A549 (cell line): ENCODE measurements at regions not wholly inside any gene's neighbourhood (a gene's known extent, or its start where the extent isn't known, plus 50 kb on each side); places are given as distances from the start of the nearest gene placed in this dataset.

Experiments
- ATAC-seq, 2 experiments: fragments of 200-7000 bp in 1 of 2; fragments of >200 bp in 1 of 2; cut with Nextera tagmentation in 1 of 2; cut with Tn5 transposase in 1 of 2; 3 replicates each; pipeline versions ENCODE4 v1.8.0 to v1.9.1; 2018 to 2020; ENCODE audit warnings: mild to moderate bottlenecking in 1 of 2, moderate library complexity in 1 of 2
- CTCF ChIA-PET: fragments of 300-600 bp; sonication (Branson Sonifier 250); formaldehyde crosslinking; extraction: SDS; loops from one replicate; lab custom pipeline; 2021; ENCODE audit warnings: antibody characterized with exemption, inconsistent platforms; lab: Yijun Ruan, JAX
- POLR2A ChIA-PET: fragments of 350-600 bp; formaldehyde crosslinking; extraction: SDS; loops from one replicate; lab custom pipeline; 2021; ENCODE audit warnings: antibody characterized with exemption, inconsistent platforms; lab: Yijun Ruan, JAX
- DNase-seq, 2 experiments: peaks; one replicate each; pipeline versions ENCODE4 v3.0.0 to v3.0.0-alpha.2; 2011 to 2016; ENCODE audit warnings: low read depth in 1 of 2, low spot score in 1 of 2
- FAIRE-seq: peaks from 2 replicates; lab custom pipeline; 2011; peaks lifted over from hg19 to GRCh38; lab: Jason Lieb, UNC
- H3K27ac ChIP-seq, 2 experiments: fragments of >200 bp; sonication (Bioruptor Twin); formaldehyde crosslinking; 3 replicates each; pipeline ENCODE4 v1.5.1; 2016 to 2017
- H3K4me1 ChIP-seq: fragments of >200 bp; sonication (Bioruptor Twin); formaldehyde crosslinking; 3 replicates; pipeline ENCODE4 v1.6.1; 2016
- H3K4me2 ChIP-seq: fragments of >200 bp; sonication (Bioruptor Twin); formaldehyde crosslinking; 3 replicates; pipeline ENCODE4 v1.6.1; 2016
- H3K4me3 ChIP-seq: fragments of >200 bp; sonication (Bioruptor Twin); formaldehyde crosslinking; 3 replicates; pipeline ENCODE4 v1.5.1; 2016
- H3K9me3 ChIP-seq: fragments of >200 bp; sonication (Bioruptor Twin); formaldehyde crosslinking; 3 replicates; pipeline ENCODE4 v1.6.1; 2016
- EHF ChIP-seq: fragments of 250-450 bp; sonication (Bioruptor Pico); IDR thresholded peaks from 2 replicates; pipeline ENCODE4 v1.5.0; 2020; ENCODE audit warnings: mild to moderate bottlenecking
- FOSB ChIP-seq: fragments of 250-450 bp; sonication (Bioruptor Pico); IDR thresholded peaks from 2 replicates; pipeline ENCODE4 v1.5.0; 2020; ENCODE audit warnings: mild to moderate bottlenecking, moderate library complexity
- FOSL2 ChIP-seq, 2 experiments: fragments of 450-650 bp in 1 of 2; fragments of >200 bp in 1 of 2; sonication (Bioruptor Twin) in 1 of 2; formaldehyde crosslinking; IDR thresholded peaks; 2 replicates each; pipeline versions ENCODE4 v1.5.0 to v1.6.1; 2016 to 2020; ENCODE audit warnings: mild to moderate bottlenecking in 1 of 2, moderate library complexity in 1 of 2
- HES2 ChIP-seq: fragments of >200 bp; sonication (Bioruptor Twin); formaldehyde crosslinking; IDR thresholded peaks from 2 replicates; pipeline ENCODE4 v1.6.1; 2016
- HOXA7 ChIP-seq: fragments of 250-450 bp; sonication (Bioruptor Pico); IDR thresholded peaks from 2 replicates; pipeline ENCODE4 v1.5.0; 2020; ENCODE audit warnings: mild to moderate bottlenecking, moderate library complexity
- HOXB5 ChIP-seq: fragments of 250-450 bp; sonication (Bioruptor Pico); IDR thresholded peaks from 2 replicates; pipeline ENCODE4 v1.5.0; 2020; ENCODE audit warnings: mild to moderate bottlenecking, moderate library complexity
- KDM5A ChIP-seq: fragments of 200-600 bp; sonication (generic); IDR thresholded peaks from 2 replicates; pipeline ENCODE4 v1.6.1; 2016; ENCODE audit warnings: antibody characterized with exemption, mild to moderate bottlenecking
- MAZ ChIP-seq: fragments of 150-350 bp; IDR thresholded peaks from 2 replicates; pipeline ENCODE4 v1.6.1; 2014; ENCODE audit warnings: antibody characterized with exemption, low read depth, low read length, borderline replicate concordance
- MYC ChIP-seq: IDR thresholded peaks from 2 replicates; pipeline ENCODE4 v1.6.1; 2012; ENCODE audit warnings: mild to moderate bottlenecking, inconsistent platforms, low read length, improper control_type of control experiment, borderline replicate concordance
- NFE2L2 ChIP-seq: fragments of 150-350 bp; conservative IDR thresholded peaks from 2 replicates; pipeline ENCODE4 v1.6.1; 2014; ENCODE audit warnings: low read length
- NPAS2 ChIP-seq: fragments of 250-450 bp; sonication (Bioruptor Pico); IDR thresholded peaks from 2 replicates; pipeline ENCODE4 v1.8.0; 2022; ENCODE audit warnings: mild to moderate bottlenecking, moderate library complexity, borderline replicate concordance
- RCOR1 ChIP-seq: fragments of 150-350 bp; IDR thresholded peaks from 2 replicates; pipeline ENCODE4 v1.6.1; 2014; ENCODE audit warnings: antibody characterized with exemption, low read length, low read depth
- TFCP2L1 ChIP-seq: fragments of 250-450 bp; sonication (Bioruptor Pico); IDR thresholded peaks from 2 replicates; pipeline ENCODE4 v1.5.0; 2021; ENCODE audit warnings: mild to moderate bottlenecking
- ZC3H11A ChIP-seq: fragments of 450-650 bp; IDR thresholded peaks from 2 replicates; pipeline ENCODE4 v1.6.1; 2014; ENCODE audit warnings: antibody characterized with exemption, mild to moderate bottlenecking
- ZFP36 ChIP-seq: fragments of 450-650 bp; IDR thresholded peaks from 2 replicates; pipeline ENCODE4 v1.6.1; 2014; ENCODE audit warnings: borderline replicate concordance; ENCODE audit not compliant: partially characterized antibody
- whole genome bisulfite sequencing: methylation state at CpG from one replicate; pipeline ENCODE4 v1.1.6; 2017; ENCODE audit errors: missing lambda C conversion rate; 5-methylcytosine and 5-hydroxymethylcytosine counted together
- TF ChIP-seq, protein P1 (sequence below): fragments of 250-450 bp; sonication (Bioruptor Pico); IDR thresholded peaks from 2 replicates; pipeline ENCODE4 v1.5.0; 2021; ENCODE audit warnings: mild to moderate bottlenecking, moderate library complexity, borderline replicate concordance
- TF ChIP-seq, protein P2 (sequence below): fragments of 200-600 bp; sonication (generic); IDR thresholded peaks from 2 replicates; pipeline ENCODE4 v1.6.1; 2016; ENCODE audit warnings: antibody characterized with exemption, mild to moderate bottlenecking, moderate library complexity
- TF ChIP-seq, protein P3 (sequence below): IDR thresholded peaks from 2 replicates; pipeline ENCODE4 v1.6.1; 2012

GRCh38 chr2:2751715-2752315 lies 420.7 kb upstream of the MYT1L start:
- 33% methylated on average over 14 of the region's 14 CpGs for WGBS
- no peak; a peak in 1 of 6 replicates for ATAC-seq
- DNase-seq: no peak
- H3K4me2 ChIP-seq: no peak overlapping the region
- ChIA-PET CTCF (no interaction called here), POLR2A (no interaction called here)
- no peak overlapping the region for H3K27ac ChIP-seq
- no peak overlapping the region for H3K4me3 ChIP-seq
- FAIRE-seq: no peak
- TF ChIP-seq RCOR1: no peak
- TF ChIP-seq TFCP2L1 (CRISPR knock-in tag): no peak
- TF ChIP-seq ZC3H11A: no peak
- TF ChIP-seq, protein P1, sequence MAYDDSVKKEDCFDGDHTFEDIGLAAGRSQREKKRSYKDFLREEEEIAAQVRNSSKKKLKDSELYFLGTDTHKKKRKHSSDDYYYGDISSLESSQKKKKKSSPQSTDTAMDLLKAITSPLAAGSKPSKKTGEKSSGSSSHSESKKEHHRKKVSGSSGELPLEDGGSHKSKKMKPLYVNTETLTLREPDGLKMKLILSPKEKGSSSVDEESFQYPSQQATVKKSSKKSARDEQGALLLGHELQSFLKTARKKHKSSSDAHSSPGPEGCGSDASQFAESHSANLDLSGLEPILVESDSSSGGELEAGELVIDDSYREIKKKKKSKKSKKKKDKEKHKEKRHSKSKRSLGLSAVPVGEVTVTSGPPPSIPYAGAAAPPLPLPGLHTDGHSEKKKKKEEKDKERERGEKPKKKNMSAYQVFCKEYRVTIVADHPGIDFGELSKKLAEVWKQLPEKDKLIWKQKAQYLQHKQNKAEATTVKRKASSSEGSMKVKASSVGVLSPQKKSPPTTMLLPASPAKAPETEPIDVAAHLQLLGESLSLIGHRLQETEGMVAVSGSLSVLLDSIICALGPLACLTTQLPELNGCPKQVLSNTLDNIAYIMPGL: no peak
- TF ChIP-seq FOSL2 (IDR thresholded peaks at IDR 0.05): no peak
- no peak for TF ChIP-seq FOSL2 (CRISPR knock-in tag; IDR thresholded peaks at IDR 0.05)
- no peak for TF ChIP-seq MAZ
- TF ChIP-seq FOSB: no peak
- no peak for TF ChIP-seq HOXB5
- no peak for TF ChIP-seq KDM5A
- TF ChIP-seq, all 56 proteins: peak for 0
- Histone ChIP-seq H3K9me3 (peaks cover 5% of the 10 kb centered on the region; the same call in 1 of the 3 replicates), H3K4me1 (no peaks in the 10 kb centered on the region)

DNA sequence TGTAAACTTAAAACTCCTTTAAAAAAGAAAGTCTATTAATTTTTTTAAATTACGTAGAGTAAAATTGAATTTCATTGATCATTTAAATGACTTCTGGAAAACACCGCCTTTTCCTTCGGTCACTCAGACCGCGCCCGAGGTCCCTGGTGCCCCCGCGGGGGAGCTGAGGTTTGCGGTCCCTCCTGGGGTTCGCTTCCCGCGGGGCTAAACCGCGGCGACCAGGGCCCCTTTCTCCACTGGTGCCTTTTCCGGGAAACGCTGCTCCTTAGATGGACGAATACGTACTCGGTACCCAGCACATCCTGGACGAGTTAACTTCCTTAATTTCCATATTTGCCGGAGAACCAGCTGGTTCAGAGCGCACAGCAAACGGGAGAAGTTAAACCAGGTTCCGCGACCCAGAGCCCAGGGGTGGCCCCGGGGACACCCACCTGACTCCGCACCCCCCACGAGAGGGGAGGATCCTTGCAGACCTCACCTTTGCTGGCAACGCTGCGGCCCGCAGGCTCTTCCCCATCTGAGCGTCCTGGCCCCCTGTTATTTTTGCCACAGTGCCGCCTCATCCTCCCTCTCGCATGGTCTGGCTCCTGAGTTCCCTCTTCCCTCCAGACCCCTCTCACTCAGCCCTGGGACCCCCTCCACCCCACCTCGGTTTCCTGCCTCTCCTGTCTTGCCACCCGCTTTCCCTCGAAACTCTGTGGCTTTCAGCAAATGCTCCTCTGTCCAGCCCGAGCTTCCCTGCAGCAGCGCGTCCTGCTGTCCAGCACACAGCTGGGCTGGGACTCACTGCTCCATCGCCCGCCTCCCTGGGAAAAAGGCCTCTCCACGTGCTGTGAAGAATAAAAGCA lies 420.0 kb upstream of the MYT1L start:
- POLR2A ChIA-PET: no interaction called here
- 73% methylated on average over 44 of the region's 44 CpGs for WGBS
- TF ChIP-seq HOXA7: no peak
- no peak for TF ChIP-seq NFE2L2
- no peak for TF ChIP-seq NPAS2 (CRISPR knock-in tag)
- TF ChIP-seq HES2: no peak
- TF ChIP-seq ZFP36: no peak
- no peak for TF ChIP-seq HOXB5
- TF ChIP-seq, protein P2, sequence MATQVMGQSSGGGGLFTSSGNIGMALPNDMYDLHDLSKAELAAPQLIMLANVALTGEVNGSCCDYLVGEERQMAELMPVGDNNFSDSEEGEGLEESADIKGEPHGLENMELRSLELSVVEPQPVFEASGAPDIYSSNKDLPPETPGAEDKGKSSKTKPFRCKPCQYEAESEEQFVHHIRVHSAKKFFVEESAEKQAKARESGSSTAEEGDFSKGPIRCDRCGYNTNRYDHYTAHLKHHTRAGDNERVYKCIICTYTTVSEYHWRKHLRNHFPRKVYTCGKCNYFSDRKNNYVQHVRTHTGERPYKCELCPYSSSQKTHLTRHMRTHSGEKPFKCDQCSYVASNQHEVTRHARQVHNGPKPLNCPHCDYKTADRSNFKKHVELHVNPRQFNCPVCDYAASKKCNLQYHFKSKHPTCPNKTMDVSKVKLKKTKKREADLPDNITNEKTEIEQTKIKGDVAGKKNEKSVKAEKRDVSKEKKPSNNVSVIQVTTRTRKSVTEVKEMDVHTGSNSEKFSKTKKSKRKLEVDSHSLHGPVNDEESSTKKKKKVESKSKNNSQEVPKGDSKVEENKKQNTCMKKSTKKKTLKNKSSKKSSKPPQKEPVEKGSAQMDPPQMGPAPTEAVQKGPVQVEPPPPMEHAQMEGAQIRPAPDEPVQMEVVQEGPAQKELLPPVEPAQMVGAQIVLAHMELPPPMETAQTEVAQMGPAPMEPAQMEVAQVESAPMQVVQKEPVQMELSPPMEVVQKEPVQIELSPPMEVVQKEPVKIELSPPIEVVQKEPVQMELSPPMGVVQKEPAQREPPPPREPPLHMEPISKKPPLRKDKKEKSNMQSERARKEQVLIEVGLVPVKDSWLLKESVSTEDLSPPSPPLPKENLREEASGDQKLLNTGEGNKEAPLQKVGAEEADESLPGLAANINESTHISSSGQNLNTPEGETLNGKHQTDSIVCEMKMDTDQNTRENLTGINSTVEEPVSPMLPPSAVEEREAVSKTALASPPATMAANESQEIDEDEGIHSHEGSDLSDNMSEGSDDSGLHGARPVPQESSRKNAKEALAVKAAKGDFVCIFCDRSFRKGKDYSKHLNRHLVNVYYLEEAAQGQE: no peak
- TF ChIP-seq, protein P3, sequence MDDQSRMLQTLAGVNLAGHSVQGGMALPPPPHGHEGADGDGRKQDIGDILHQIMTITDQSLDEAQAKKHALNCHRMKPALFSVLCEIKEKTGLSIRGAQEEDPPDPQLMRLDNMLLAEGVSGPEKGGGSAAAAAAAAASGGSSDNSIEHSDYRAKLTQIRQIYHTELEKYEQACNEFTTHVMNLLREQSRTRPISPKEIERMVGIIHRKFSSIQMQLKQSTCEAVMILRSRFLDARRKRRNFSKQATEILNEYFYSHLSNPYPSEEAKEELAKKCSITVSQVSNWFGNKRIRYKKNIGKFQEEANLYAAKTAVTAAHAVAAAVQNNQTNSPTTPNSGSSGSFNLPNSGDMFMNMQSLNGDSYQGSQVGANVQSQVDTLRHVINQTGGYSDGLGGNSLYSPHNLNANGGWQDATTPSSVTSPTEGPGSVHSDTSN: no peak
- TF ChIP-seq EHF (CRISPR knock-in tag): no peak
- no peak for TF ChIP-seq RCOR1
- no peak for TF ChIP-seq MYC
- TF ChIP-seq, all 56 proteins: peak for 0
- ATAC-seq (no peak), FAIRE-seq (no peak), DNase-seq (no peak)
- Histone ChIP-seq H3K27ac (no peak overlapping the region), H3K4me1 (no peaks in the 10 kb centered on the region), H3K9me3 (peaks cover 5% of the 10 kb centered on the region; the same call in 1 of the 3 replicates), H3K4me3 (no peak overlapping the region), H3K4me2 (no peak overlapping the region)
- CTCF ChIA-PET: no interaction called here
